K562 (cell line): ENCODE measurements at regions not wholly inside any gene's neighbourhood (a gene's known extent, or its start where the extent isn't known, plus 50 kb on each side); places are given as distances from the start of the nearest gene placed in this dataset.
A peak's percentile ranks its signal among the peaks of the same experiment; 100 is the strongest.

Experiments
- ATAC-seq: fragments of 200-7000 bp; cut with Tn5 transposase; 3 replicates; pipeline ENCODE4 v1.9.1; 2020; ENCODE audit warnings: moderate library complexity
- BruUV-seq: library from RNA; stranded (reverse); fragments of 400-500 nt; replicated peaks from 2 replicates; lab custom pipeline; 2021; lab: Mats Ljungman, UMichigan
- CTCF ChIA-PET: fragments of 300-600 bp; formaldehyde crosslinking; extraction: SDS; loops from one replicate; lab custom pipeline; 2021; ENCODE audit warnings: low intra/inter-chr PET ratio; lab: Yijun Ruan, JAX
- POLR2A ChIA-PET: fragments of 300-600, 350-650 bp; sonication (Branson Sonifier 250); formaldehyde crosslinking; extraction: SDS; loops from one replicate; lab custom pipeline; 2021; ENCODE audit warnings: antibody characterized with exemption, inconsistent platforms; lab: Yijun Ruan, JAX
- DNase-seq, 4 experiments: peaks; one replicate each; pipeline versions ENCODE4 v3.0.0 to v3.0.0-alpha.2; 2011 to 2018; ENCODE audit warnings: low spot score in 3 of 4, mixed read lengths in 3 of 4; ENCODE audit errors: extremely low read depth in 1 of 4
- FAIRE-seq: peaks from 2 replicates; lab custom pipeline; 2011; peaks lifted over from hg19 to GRCh38; lab: Jason Lieb, UNC
- H2AFZ ChIP-seq: 2 replicates; pipeline ENCODE4 v1.6.0; 2011; ENCODE audit warnings: low read depth, low read length, control low read depth, inconsistent platforms
- H3K27ac ChIP-seq: fragments of 200-600 bp; 3 replicates; pipeline ENCODE4 v1.8.0; 2011; ENCODE audit warnings: low read depth, mild to moderate bottlenecking, control low read depth, inconsistent platforms, low read length, moderate library complexity, mixed read lengths; ENCODE audit errors: extremely low read depth
- H3K27me3 ChIP-seq, 2 experiments: fragments of 300-600 bp in 1 of 2; 2 replicates in 1 of 2; 3 replicates in 1 of 2; pipeline versions ENCODE4 v1.6.0 to v1.8.0; 2011; ENCODE audit warnings: inconsistent platforms in 2 of 2, low read length in 2 of 2, mild to moderate bottlenecking in 1 of 2, mixed read lengths in 1 of 2, moderate library complexity in 1 of 2; ENCODE audit not compliant: control insufficient read depth in 2 of 2, insufficient read depth in 2 of 2
- H3K36me3 ChIP-seq: fragments of 300-600 bp; 3 replicates; pipeline ENCODE4 v1.8.0; 2011; ENCODE audit warnings: mild to moderate bottlenecking, low read length, inconsistent platforms; ENCODE audit not compliant: control insufficient read depth, insufficient read depth
- H3K4me1 ChIP-seq, 2 experiments: fragments of 200-600 bp in 1 of 2; replicated peaks in 1 of 2; 2 replicates in 1 of 2; 3 replicates in 1 of 2; pipeline versions ENCODE4 v1.5.1 to v1.8.0; 2011; ENCODE audit warnings: inconsistent platforms in 2 of 2, low read length in 2 of 2, mild to moderate bottlenecking in 1 of 2, mixed read lengths in 1 of 2, moderate library complexity in 1 of 2; ENCODE audit not compliant: control insufficient read depth in 2 of 2, insufficient read depth in 2 of 2
- H3K4me2 ChIP-seq: 2 replicates; pipeline ENCODE4 v1.6.1; 2011; ENCODE audit warnings: low read length, control low read depth, inconsistent platforms, mixed read lengths; ENCODE audit not compliant: insufficient read depth
- H3K4me3 ChIP-seq: fragments of 200-600 bp; sonication (generic), shearing (Covaris generic); 2 replicates; pipeline ENCODE4 v1.5.1; 2016; ENCODE audit warnings: control low read depth, inconsistent platforms
- H3K79me2 ChIP-seq: fragments of 200-600 bp; 3 replicates; pipeline ENCODE4 v1.8.0; 2011; ENCODE audit warnings: low read length, inconsistent platforms; ENCODE audit not compliant: control insufficient read depth, insufficient read depth
- H3K9ac ChIP-seq, 2 experiments: 2 replicates each; pipeline versions ENCODE4 v1.6.0 to v1.6.1; 2011; ENCODE audit warnings: low read depth in 2 of 2, low read length in 2 of 2, control low read depth in 1 of 2, inconsistent platforms in 1 of 2, mild to moderate bottlenecking in 1 of 2, mixed read lengths in 1 of 2; ENCODE audit not compliant: insufficient read depth in 1 of 2
- H3K9me1 ChIP-seq: one replicate; pipeline ENCODE4 v1.6.0; 2011; ENCODE audit warnings: inconsistent platforms, mild to moderate bottlenecking, low read length, moderate library complexity; ENCODE audit not compliant: control insufficient read depth, insufficient read depth
- H3K9me3 ChIP-seq: replicated peaks from 2 replicates; pipeline ENCODE4 v1.5.1; 2011; ENCODE audit warnings: low read depth, low read length, inconsistent platforms; ENCODE audit not compliant: control insufficient read depth, insufficient read depth
- H4K20me1 ChIP-seq: replicated peaks from 2 replicates; pipeline ENCODE4 v1.6.1; 2011; ENCODE audit warnings: low read length, inconsistent platforms, mixed read lengths; ENCODE audit not compliant: control insufficient read depth, insufficient read depth
- ATF3 ChIP-seq, 2 experiments: fragments of 450-650 bp in 1 of 2; sonication (generic) in 1 of 2; formaldehyde crosslinking in 1 of 2; IDR thresholded peaks in 1 of 2; conservative IDR thresholded peaks in 1 of 2; 2 replicates each; pipeline versions ENCODE4 v1.6.1 to v1.8.1; 2016 to 2023; ENCODE audit warnings: mild to moderate bottlenecking in 2 of 2, moderate library complexity in 2 of 2, inconsistent platforms in 1 of 2, missing genetic modification reagents in 1 of 2
- FOXP1 ChIP-seq: sonication (generic); formaldehyde crosslinking; IDR thresholded peaks from 2 replicates; pipeline ENCODE4 v1.8.0; 2022; ENCODE audit warnings: mild to moderate bottlenecking, missing genetic modification reagents
- HMGXB4 ChIP-seq: sonication (generic); formaldehyde crosslinking; IDR thresholded peaks from 2 replicates; pipeline ENCODE4 v1.8.1; 2023; ENCODE audit warnings: mild to moderate bottlenecking, missing genetic modification reagents
- MYNN ChIP-seq, 2 experiments: sonication (generic); formaldehyde crosslinking in 1 of 2; IDR thresholded peaks; 2 replicates each; pipeline versions ENCODE4 v1.5.0 to v1.6.1; 2016 to 2020; ENCODE audit warnings: antibody characterized with exemption in 1 of 2, missing genetic modification reagents in 1 of 2
- RB1 ChIP-seq: fragments of 450-650 bp; IDR thresholded peaks from 2 replicates; pipeline ENCODE4 v1.6.1; 2017; ENCODE audit warnings: low read depth, mild to moderate bottlenecking
- TCF7 ChIP-seq: sonication (generic); IDR thresholded peaks from 2 replicates; pipeline ENCODE4 v1.6.1; 2016; ENCODE audit warnings: antibody characterized with exemption, borderline replicate concordance
- TCFL5 ChIP-seq: fragments of 250-450 bp; sonication (Bioruptor Pico); conservative IDR thresholded peaks from 2 replicates; pipeline ENCODE4 v1.6.1; 2021; ENCODE audit warnings: mild to moderate bottlenecking, moderate library complexity, matching md5 sums
- USF2 ChIP-seq: sonication (generic); formaldehyde crosslinking; IDR thresholded peaks from 2 replicates; pipeline ENCODE4 v1.5.0; 2020; ENCODE audit warnings: missing genetic modification reagents
- ZNF639 ChIP-seq, 2 experiments: fragments of 200-800 bp in 1 of 2; sonication (Bioruptor generic) in 1 of 2; sonication (generic) in 1 of 2; formaldehyde crosslinking in 1 of 2; IDR thresholded peaks in 1 of 2; conservative IDR thresholded peaks in 1 of 2; 2 replicates each; pipeline versions ENCODE4 v1.5.0 to v1.6.1; 2016 to 2020; ENCODE audit warnings: missing compliant biosample characterization in 1 of 2, missing genetic modification characterization in 1 of 2, missing genetic modification reagents in 1 of 2
- WGBS: fragments of 100-300 bp; shearing (Covaris generic); methylation state at CpG from one replicate; pipeline ENCODE4 v1.1.6; 2016; ENCODE audit warnings: low coverage, mixed read lengths; ENCODE audit not compliant: insufficient coverage; ENCODE audit errors: missing lambda C conversion rate; 5-methylcytosine and 5-hydroxymethylcytosine counted together
- in situ Hi-C: fragments of 300-500 bp; cut with MboI; formaldehyde crosslinking; loops from 4 replicates; pipeline ENCODE4 v1.15.0; 2018; ENCODE audit warnings: inconsistent platforms, mixed read lengths
- intact Hi-C: fragments of 100-400 bp; cut with micrococcal nuclease; formaldehyde crosslinking; loops from 2 replicates; pipeline ENCODE4 v1.14.2; 2022

GRCh38 chr22:22833059-22833458, 54.6 kb upstream of the IGLL5 start:
- POLR2A ChIA-PET, result interaction anchor here (0.6 to 4.3 kb wide), 4 partner anchors 15 to 64 kb away, joined by 4 to 29 read pairs (median 8); no protein-coding TSS in a partner anchor
- Histone ChIP-seq H3K27ac (no peak overlapping the region), H3K9ac (no peak overlapping the region), H3K36me3 (no peaks in the 10 kb centered on the region), H3K79me2 (no peaks in the 10 kb centered on the region), H3K9me1 (peaks cover 3% of the 10 kb centered on the region), H3K4me2 (no peak overlapping the region), H3K4me3 (no peak overlapping the region), H2AFZ (no peak overlapping the region), H3K4me1 (peaks cover 0 to 7% of the 10 kb centered on the region in 2 experiments; a peak in 1 of 5 replicates), H4K20me1 (0 out of 2 replicates have a peak, but pooled peaks cover 7% of the 10 kb centered on the region), H3K27me3 (peaks cover 23 to 34% of the 10 kb centered on the region in 2 experiments), H3K9me3 (no peaks in the 10 kb centered on the region)
- CTCF ChIA-PET, result interaction anchor here (0.6 kb wide), 1 partner anchor 140 kb away, joined by 4 read pairs; no protein-coding TSS in a partner anchor
- 0 out of 2 replicates have a peak, but pooled peaks have one; percentile 5 for TF ChIP-seq USF2 (CRISPR knock-in tag)
- TF ChIP-seq FOXP1 (CRISPR knock-in tag), result 0 out of 2 replicates have a peak, but pooled peaks have one; percentile 37
- 0 out of 4 replicates have a peak, but pooled peaks of 1 of the 2 experiments have one; percentile 65 for TF ChIP-seq ZNF639 (CRISPR knock-in tag; conservative IDR thresholded peaks at IDR 0.05 in 1 of 2, IDR thresholded peaks at IDR 0.05 in 1 of 2)
- no peak for TF ChIP-seq ATF3 (IDR thresholded peaks at IDR 0.05)
- peak; percentile 61 for TF ChIP-seq ATF3 (CRISPR knock-in tag; conservative IDR thresholded peaks at IDR 0.05)
- no peak for TF ChIP-seq TCF7
- no peak for TF ChIP-seq MYNN (IDR thresholded peaks at IDR 0.05)
- TF ChIP-seq MYNN (CRISPR knock-in tag; IDR thresholded peaks at IDR 0.05), result peak; percentile 58; the same call in 1 of the 2 replicates
- no peak for TF ChIP-seq RB1
- no peak for TF ChIP-seq TCFL5 (CRISPR knock-in tag)
- 0 out of 2 replicates have a peak, but pooled peaks have one; percentile 43 for TF ChIP-seq HMGXB4 (CRISPR knock-in tag)
- DNase-seq (no peak), FAIRE-seq (no peak), ATAC-seq (no peak)
- in situ Hi-C loops (no loop called here), intact Hi-C loops (no loop called here)
- under 1% methylated on average over 3 of the region's 3 CpGs for WGBS
- no TSS peak for BruUV-seq
